ENCODE measurements at regions not wholly inside any gene's neighbourhood (a gene's known extent, or its start where the extent isn't known, plus 50 kb on each side); places are given as distances from the start of the nearest gene placed in this dataset.

DNA sequence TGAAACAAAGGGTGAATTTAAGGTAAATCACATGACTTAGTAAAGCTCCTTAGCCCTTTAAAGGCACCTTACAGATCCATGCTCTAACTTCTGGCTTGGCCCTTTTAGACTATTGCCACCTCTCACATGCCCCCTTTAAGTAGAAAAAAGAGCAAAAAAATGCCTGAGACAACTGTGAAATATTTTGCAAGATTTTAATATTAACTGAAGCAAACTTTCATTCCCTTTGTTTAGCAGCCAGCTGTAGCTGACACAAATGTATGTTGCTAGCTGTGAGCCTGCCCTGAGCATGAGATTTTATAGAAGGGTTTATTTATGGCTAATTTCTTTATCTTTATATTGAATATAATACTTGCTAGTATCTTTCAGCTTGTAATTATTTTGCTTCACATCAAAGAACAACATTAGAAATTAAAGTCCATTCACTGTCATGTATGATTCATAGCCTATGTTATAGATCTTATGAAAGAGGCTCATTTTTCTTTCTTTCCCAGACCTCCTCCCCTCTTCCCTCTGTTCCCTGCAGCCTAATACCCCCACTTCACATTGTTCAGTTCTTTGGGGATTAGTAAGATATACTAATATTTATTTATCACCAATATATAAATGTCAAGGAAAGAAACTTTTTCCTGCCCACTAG is 637.2 kb upstream of the ZEB2 start:
- DNase-seq (ENCODE audit: low spot score) (no peak), ATAC-seq (ENCODE audit: low FRiP score) (no peak)
- TF ChIP-seq, protein P1, sequence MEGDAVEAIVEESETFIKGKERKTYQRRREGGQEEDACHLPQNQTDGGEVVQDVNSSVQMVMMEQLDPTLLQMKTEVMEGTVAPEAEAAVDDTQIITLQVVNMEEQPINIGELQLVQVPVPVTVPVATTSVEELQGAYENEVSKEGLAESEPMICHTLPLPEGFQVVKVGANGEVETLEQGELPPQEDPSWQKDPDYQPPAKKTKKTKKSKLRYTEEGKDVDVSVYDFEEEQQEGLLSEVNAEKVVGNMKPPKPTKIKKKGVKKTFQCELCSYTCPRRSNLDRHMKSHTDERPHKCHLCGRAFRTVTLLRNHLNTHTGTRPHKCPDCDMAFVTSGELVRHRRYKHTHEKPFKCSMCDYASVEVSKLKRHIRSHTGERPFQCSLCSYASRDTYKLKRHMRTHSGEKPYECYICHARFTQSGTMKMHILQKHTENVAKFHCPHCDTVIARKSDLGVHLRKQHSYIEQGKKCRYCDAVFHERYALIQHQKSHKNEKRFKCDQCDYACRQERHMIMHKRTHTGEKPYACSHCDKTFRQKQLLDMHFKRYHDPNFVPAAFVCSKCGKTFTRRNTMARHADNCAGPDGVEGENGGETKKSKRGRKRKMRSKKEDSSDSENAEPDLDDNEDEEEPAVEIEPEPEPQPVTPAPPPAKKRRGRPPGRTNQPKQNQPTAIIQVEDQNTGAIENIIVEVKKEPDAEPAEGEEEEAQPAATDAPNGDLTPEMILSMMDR (IDR thresholded peaks at IDR 0.05) = no peak

DNA sequence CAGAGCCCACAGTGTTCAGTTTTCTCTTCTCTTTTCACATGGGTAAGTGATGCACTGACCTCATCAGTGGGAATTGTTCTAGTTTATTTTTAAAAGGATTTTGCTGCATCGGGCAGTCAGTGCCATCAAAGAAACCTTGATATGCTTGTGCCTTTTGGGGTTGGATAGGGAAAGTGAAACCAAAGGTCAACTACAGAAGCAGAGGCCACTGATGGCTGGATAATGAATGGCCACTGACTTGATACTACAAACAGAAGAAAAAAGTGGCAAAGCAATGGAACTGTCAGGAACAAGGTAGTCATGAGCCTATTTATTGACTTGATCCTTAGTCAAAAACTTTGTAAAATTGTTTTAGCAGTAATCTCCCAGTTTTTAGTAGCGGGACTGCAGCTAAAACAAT is 636.3 kb upstream of the ZEB2 start:
- TF ChIP-seq, protein P1 (IDR thresholded peaks at IDR 0.05) = no peak
- ATAC-seq (ENCODE audit: low FRiP score) (no peak), DNase-seq (ENCODE audit: low spot score) (no peak)

DNA sequence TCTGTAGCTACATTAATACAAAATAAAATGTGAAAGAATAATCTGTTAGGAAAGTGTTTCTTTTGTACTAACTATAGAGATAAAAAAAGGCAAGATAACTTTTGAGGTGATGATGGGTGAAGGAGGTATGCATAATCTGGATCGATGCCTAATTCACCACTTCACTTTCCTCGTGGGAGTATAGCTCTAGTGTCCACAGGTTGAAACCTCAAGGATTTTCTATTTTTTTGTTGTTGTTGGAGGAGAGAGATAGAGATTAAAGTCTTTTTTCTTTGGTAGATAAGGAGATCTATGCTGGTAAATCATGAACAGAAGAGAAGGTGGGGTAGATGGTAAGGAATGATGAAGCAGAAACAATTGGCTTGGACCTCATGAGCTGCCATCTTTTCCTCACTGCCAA is 635.3 kb upstream of the ZEB2 start:
- ATAC-seq (ENCODE audit: low FRiP score) (no peak), DNase-seq (ENCODE audit: low spot score) (no peak)
- TF ChIP-seq, protein P1 (IDR thresholded peaks at IDR 0.05) = no peak

DNA sequence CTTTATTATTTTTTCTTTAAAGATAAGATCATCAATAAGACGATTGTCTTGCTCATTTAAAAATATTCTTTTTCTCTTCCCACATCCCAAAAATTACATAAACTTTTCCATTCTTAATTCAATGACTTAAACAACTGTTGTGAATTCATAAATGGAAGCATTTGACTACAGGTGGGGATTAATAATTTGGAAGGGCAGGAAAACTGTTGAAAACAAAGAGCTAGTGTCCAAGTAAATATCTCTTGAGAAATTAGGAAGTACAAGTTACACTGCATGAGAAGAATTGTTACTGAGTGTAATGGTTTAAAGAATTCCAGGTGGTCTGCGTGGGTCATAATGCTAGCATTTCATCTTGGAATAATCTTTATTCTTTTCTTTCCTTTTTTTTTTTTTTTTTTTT is 634.8 kb upstream of the ZEB2 start:
- no peak for ATAC-seq (ENCODE audit: low FRiP score)
- TF ChIP-seq, protein P1 (IDR thresholded peaks at IDR 0.05) = no peak
- no peak for DNase-seq (ENCODE audit: low spot score)

DNA sequence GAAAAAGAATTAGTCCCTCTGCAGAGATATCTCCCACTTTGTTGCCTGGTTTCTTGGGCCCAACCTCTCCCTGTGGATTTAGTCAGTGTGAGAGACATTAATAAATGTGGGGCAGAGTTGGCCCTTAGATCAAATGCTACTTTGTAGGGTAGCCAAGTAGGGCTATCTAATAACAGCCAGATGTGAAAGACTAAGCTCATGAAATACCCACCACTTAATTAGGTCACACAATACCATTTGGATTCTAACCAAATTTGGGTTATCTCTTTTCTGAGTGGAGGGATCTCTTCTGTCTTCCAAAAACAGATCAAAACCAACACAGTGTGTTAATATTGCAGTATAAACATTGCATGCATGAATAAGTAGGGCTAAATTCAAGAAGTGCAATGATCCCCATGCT is 626.8 kb upstream of the ZEB2 start:
- no peak for ATAC-seq (ENCODE audit: low FRiP score)
- no peak for DNase-seq (ENCODE audit: low spot score)
- TF ChIP-seq, protein P1 (IDR thresholded peaks at IDR 0.05) = no peak

DNA sequence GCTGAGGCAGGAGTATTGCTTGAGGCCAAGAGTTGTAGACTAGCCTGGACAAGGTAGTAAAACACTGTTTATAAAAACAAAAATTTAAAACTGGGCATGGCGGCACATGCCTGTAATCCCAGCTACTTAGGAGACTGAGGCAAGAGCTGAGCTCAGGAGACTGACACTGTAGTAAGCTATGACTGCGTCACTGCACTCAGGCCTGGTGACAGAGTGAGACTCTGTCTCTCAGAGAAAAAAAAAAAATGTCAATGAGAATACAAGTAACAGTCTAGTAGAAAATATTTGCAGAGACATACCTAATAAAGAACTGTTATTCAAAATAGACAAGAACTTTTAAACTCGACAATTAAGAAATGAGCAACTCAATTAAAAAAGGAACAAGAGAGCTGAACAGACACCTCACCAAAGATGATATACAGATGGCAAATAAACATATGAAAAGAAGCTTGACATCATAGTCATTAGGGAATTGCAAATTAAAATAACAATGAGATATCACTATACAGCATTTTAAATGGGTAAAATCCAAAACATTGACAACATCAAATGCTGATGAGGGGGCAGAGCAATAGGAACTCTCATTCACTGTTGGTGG is 624.3 kb upstream of the ZEB2 start:
- ATAC-seq (ENCODE audit: low FRiP score) = no peak
- DNase-seq (ENCODE audit: low spot score) = no peak
- TF ChIP-seq, protein P1 (IDR thresholded peaks at IDR 0.05) = no peak

DNA sequence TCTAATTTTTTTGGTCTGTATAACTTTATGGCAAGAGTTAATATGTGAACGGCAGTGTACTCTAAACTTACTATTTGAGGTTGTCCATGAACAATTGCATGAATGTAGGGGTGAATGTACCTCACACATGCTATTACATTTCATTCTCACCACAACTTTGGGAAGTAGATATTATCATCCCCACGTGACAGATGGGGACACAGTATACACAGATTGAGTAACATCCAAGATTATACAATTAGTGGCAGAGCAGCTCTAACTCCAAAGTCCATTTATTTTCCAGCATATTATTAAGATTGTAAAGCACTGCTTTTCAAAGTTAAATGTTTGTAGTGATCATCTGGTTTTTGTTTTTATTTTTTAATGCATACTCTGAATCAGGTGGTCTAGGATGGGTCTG is 622.1 kb upstream of the ZEB2 start:
- no peak for ATAC-seq (ENCODE audit: low FRiP score)
- TF ChIP-seq, protein P1 (IDR thresholded peaks at IDR 0.05) = no peak
- no peak for DNase-seq (ENCODE audit: low spot score)

All from omental fat pad (tissue), 3 donors.